GM18909 (cell line): ENCODE measurements at regions not wholly inside any gene's neighbourhood (a gene's known extent, or its start where the extent isn't known, plus 50 kb on each side); places are given as distances from the start of the nearest gene placed in this dataset.

Experiments
- ATAC-seq: cut with Tn5 transposase; IDR thresholded peaks from one replicate; pipeline ENCODE4 v1.9.1; 2021; ENCODE audit warnings: mild to moderate bottlenecking; ENCODE audit not compliant: unreplicated experiment, poor library complexity

DNA sequence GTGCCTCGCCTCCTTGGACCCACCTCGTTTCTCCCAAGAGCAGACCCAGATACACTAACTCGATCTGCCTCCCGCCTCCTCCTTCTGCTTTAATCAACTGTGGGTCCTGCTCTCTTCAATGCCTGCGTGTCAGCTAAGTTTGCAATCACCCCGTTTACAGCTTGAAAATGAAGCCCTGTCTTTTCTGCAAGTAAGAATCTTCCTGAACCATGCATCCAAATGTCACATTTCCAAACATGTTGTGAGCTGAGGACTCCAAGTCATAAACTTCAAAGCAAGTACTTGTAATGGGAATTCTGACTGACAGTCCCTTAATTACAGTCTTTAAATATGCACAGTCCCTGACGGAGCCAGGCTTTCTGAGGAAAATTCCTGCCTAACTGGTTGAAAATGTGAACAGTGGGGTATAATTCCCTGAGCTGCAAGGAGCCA is 154.9 kb upstream of the UQCRFS1 start:
- ATAC-seq, result no peak

GRCh38 chr19:29370276-29370675 is 155.5 kb upstream of the VSTM2B start:
- no peak for ATAC-seq

DNA sequence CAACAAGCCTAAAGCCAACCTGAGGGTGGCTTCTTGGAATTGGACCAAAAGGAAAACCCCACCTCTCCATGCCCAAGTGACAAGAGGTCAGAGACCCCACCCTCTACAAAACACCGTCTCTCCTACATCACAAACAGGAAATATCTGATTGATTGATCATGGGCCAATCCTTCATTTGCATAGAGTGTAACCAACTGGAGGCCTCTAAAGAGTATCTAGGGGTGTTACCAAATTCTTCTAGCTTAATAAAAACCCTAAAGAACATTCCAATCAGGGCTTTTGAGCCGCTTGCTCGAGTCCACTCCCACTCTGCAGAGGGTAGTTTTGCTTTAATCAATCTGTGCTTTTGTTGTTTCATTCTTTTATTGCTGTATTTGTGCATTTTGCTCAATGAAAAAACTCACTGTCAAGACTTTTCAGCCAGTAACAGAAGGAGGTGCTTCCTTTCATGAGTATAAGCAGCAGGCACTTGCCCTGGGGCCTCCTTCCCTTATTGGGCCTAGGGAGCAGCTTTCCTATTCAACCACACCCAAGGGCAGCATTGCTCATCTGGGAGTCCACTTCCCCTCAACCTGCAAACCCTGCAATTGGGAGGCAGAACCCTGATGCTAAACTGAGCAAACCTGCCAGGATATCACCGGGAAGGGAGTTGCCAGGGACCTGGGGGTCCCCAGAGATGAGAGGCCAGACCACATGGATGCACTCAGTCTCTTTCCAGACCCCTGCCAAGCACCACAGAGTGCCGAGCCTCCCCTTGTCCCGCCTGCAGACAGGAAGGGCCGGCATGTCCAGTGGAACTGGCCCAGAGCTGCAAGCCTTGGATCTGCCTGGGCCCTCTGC is 154.3 kb upstream of the VSTM2B start:
- no peak for ATAC-seq

DNA sequence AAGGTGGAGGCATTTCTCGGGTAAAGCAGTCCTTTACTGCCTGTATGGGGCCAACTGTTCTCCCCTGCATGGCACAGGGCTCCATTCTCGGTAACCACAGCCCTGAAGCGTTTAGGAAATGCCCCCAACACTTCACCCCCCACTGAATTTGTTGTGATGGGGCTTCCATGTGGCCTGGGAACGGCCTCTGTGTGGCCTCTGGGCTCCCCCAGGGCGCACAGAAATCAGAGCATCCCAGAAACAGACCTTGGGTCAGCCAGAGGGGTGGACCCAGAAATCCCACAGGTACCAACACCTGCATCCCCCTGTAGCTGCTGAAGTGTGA is 153.7 kb upstream of the VSTM2B start:
- no peak for ATAC-seq

DNA sequence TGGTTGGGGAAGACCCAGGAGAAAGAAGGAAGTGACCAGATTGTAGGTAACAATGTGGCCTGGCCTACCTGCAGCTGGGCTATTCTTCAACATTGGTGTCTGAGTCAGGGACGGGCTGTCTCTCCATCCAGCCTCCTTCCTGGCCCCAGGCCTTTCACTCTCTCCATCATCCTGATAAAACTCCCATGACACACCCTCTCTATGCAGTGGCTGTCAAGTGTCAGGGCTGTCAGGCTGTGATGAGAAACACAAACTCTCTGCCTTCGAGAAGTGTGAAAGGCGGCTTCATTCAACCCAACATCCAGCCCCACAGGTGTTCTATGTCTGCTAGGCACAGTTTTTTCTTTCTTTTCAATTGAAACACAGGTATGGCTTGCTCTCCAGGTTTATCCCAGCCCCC is 153.3 kb upstream of the VSTM2B start:
- no peak for ATAC-seq

DNA sequence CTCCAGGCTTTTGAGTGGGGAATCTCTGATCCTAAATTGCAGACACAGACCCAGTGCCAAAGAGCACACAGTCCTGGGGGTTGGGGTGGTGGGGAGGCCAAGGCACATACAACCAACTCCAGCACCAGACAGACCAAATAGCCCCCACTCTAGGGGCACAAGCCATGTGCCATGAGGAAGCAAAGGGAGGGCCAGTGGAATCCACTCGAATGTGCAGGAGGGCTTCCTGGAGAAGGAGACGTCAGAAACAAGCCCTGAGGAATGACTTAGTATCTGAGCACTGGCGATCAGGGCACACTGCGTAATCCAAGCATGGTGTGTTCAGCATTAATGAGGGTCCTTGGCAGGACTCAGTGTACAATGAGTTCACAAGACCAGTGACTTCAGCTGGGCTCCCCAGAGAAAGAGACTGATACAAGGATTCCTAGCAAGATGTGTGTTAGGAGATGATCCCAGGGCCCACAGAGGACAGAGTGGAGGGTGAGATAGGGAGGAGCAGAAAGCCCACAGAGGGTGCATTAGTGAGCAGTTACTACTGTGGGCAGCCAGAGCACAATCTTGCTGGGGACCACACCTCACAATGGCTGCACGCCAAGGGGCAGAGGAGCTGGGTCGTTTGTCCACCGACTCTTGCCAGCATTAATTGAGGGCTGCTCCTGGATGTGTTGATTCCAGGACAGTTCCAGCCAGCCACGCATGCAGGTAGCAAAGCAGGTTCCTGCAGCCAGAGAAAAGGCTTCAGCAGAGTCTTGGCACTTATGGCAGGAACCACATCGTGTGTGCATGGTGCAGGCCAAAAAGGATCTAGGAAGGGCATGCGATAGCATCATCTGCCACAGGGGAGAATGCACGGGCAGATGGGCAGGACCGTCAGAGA is 152.6 kb upstream of the VSTM2B start:
- ATAC-seq, result no peak

- ATAC-seq, result no peak
These were observed 150.2 kb upstream of the VSTM2B start for GRCh38 chr19:29375429-29376119.

GRCh38 chr19:29376855-29377354 is 148.9 kb upstream of the VSTM2B start:
- no peak for ATAC-seq

DNA sequence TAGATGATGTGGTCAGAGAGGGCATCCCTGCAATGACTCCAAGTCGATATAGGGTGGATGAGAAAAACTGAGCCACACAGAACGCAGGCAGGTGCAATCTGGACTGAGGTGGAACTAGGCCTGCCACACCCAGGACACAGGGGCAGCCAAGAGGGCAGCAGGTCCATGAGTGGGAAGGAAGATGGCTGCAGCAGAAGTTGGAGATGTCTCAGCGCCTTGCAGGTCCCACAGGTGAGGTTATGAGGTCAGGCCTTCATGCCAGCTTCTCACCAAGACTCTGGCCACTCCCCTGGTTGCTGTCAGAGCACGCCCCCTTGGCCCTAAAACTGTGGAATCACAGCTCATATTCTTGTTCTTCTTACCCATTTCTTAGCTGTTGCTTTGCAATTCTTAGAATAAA is 147.7 kb upstream of the VSTM2B start:
- no peak for ATAC-seq

DNA sequence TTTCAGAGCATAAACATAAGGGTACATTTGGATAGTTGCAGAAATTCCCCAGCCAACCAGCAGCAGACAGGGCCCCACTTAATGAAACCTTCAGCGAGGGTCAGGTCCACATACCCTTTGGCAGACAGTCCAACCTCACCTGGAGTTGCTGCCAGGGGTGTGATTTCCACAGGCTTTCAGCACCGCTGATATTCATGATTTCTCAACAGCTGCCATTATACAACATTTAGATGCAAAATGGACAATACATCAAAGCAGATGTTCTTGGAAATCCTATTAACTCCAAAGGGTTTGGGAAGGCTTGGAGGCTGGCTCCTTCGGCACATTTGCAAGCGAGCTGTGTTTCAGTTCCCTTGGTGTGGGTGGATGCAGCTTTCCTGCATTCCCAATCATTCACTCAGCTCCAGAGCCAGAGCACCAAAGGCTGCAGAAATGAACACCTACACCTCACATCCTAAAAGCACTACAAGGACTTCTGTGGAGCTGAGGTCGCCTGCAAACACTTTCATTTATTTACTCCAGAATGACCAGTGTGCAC is 147.2 kb upstream of the VSTM2B start:
- no peak for ATAC-seq

GRCh38 chr19:29379257-29380021 is 146.4 kb upstream of the VSTM2B start:
- no peak for ATAC-seq

GRCh38 chr19:29380581-29380980 is 145.2 kb upstream of the VSTM2B start:
- no peak for ATAC-seq

DNA sequence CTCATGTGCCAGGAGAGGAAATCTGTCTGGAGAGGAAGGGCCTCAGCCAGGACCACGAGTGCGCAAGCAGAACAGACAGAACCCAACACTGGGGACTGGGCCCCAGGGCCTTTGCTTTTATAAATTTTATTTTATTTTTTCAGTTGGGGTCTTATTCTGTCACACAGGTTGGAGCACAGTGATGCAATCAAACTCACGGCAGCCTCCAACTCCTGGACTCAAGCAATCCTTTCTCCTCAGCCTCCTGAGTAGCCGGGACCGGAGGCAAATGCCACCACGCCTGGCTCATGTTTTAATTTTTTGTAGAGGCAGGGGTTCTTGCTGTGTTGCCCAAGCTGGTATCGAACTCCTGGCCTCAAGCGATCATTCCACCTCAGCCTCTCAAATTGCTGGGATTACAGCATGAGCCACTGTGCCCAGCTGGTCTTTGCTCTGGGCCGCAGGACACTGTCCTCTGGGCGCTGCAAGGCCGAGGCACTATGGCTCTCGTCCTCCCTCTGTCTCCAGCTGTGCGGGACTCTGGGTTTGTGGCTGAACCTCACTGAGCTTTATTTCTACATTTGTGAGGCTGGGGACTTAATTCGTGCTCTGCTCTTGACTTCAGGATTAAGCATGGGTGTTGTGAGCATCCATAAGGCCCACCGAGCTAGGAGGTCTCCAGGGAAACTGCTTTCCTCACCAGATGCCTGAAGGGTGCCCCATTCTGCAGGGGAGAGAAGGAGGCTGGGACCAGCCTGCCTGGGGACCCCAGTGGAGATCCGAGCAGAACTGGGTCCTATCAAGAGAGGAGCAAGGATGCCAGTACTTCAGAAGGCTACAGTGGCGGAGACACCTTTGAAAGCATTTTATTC is 144.2 kb upstream of the VSTM2B start:
- no peak for ATAC-seq

DNA sequence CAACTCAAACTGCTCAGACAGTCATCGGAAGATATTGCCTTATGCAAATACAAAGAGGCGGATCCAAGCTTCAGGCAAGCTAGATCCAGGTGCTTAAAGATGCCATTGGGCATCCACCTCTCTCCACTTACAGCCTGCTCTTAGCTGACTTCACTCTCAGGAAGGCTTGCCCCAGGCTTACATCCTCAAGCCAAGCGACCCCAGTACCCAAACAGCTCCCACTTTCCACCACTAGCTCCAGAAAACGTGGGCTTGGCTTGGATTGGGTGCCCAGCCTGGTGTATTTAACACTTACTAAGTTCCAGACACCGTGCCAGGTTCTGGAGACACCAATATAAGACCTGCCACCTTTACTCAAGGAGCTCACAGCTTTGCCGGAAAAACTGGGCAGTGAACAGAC is 142.1 kb upstream of the VSTM2B start:
- ATAC-seq, result no peak

DNA sequence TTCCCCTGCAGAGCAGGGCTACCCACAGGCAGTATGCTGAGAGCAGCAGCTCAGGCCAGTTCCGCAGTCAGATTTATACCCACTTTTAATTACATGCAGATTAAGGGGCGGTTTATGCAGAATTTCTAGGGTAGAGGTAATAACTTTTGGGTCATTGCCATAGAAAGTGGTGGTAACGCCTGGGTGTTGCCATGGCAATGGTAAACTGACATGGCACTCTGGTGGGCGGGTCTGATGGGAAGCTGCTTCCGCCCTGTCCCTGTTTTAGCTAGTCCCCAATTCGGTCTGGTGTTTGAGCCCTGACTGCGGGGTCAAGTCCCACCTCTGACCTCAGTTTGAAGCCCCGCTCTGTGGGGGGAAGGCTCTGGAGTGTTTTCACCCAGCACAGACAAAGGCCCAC is 141.1 kb upstream of the VSTM2B start:
- no peak for ATAC-seq

DNA sequence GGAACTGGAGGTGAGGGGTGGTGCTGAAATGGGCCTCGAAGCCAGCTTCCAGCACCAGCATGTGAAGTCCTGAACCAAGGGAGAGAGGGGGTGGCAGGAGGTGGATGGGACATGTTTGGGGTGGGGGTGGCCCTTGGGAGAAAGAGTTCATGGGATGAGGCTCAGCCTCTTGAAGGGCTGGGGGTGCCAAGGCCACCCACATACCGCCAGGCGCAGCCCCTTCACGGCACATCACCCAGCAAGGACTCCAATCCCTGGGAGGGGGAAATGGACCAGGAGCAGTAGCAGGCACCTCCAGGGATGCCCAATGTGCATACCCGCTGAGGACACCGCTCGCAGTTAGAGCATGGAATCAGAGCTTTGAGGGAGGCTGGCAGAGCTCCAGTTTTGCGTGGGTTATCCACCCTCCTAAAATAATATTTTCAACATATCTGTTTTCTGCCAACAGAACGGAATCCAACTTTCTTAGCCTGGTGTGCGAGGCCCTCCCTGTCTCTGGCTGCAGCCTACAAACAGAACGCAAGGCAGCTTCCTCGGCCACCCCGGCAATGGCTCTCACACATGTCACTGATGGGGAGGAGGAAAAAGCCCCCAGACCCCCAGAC is 140.5 kb upstream of the VSTM2B start:
- ATAC-seq, result no peak

DNA sequence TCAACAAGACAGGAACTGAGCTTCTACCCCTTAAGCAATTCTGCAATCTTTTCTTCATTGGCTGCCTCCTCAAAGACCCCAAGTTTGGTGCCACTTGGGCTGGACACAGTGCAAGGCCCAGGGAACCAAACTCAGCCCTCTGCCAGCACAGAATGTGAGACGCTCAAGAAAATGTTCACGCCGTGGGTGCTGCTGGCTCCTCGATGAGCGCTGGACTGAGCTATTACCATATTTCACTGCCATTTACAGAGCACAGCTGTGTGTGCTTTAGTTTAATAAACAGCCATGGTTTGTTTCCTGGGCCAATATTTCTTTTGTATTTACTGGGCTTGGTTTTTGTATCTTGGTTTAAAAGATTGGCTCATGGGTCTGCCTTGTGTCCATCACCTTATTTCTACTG is 138.8 kb upstream of the VSTM2B start:
- no peak for ATAC-seq

DNA sequence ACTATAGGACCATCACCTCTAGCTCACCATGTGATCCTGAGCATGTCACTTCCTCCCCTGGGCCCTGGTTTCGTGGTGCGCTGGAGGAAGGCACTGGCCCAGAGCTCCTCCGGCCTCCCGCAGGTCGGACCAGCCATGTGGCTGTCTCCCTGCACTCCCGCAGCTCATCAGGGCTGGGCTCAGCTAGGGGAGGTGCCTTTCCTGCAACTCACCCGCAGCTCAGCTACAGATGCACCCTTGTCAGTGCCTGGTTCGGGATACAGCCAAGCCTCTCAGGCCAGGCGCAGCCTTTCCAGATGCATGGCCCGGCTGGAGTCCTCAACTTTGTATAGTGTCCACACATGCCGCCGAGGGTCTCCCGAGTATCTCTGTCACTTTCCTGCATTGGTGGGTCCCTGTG is 138.2 kb upstream of the VSTM2B start:
- ATAC-seq, result no peak

DNA sequence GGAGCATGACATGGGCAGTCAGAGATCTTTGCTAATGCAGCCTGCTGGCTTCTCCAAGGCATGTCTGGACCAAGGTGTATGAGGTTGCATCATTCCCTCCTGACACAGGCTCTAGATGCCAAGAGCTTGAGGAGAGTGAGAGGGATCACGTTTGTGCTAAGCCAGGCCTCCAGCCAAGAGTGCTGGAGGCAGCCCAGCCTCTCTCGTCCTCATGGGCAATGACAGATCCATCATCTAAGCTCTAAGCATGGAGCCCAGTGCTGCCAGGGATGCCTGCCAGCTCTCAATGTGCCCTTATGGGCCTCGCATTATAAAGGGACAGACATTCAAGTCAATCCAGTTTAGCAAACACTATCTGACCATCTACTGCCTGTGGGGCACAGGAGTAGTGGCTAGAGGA is 136.3 kb upstream of the VSTM2B start:
- no peak for ATAC-seq
